HepG2 (cell line): ENCODE measurements at regions not wholly inside any gene's neighbourhood (a gene's known extent, or its start where the extent isn't known, plus 50 kb on each side); places are given as distances from the start of the nearest gene placed in this dataset.

ENCODE experiments used
- ATAC-seq: fragments of 200-7000 bp; cut with Tn5 transposase; 3 replicates; pipeline ENCODE4 v1.9.1; 2020; ENCODE audit warnings: mild to moderate bottlenecking, moderate library complexity
- BruUV-seq: library from RNA; stranded (reverse); fragments of 400-500 nt; replicated peaks from 2 replicates; lab custom pipeline; 2021; lab: Mats Ljungman, UMichigan
- CTCF ChIA-PET: fragments of 300-600 bp; formaldehyde crosslinking; extraction: SDS; loops from one replicate; lab custom pipeline; 2021; ENCODE audit warnings: low total read pairs, inconsistent platforms, low intra/inter-chr PET ratio; lab: Yijun Ruan, JAX
- POLR2A ChIA-PET: fragments of 350-600 bp; sonication (Branson Sonifier 250); formaldehyde crosslinking; loops from one replicate; lab custom pipeline; 2020; ENCODE audit warnings: antibody characterized with exemption, inconsistent platforms; lab: Yijun Ruan, JAX
- DNase-seq: peaks from one replicate; pipeline ENCODE4 v3.0.0-alpha.2; 2015; ENCODE audit warnings: low spot score
- FAIRE-seq: peaks from 3 replicates; lab custom pipeline; 2011; peaks lifted over from hg19 to GRCh38; lab: Jason Lieb, UNC
- H2AFZ ChIP-seq: one replicate; pipeline ENCODE4 v1.6.1; 2011; ENCODE audit warnings: low read length, inconsistent platforms
- H3K27ac ChIP-seq: fragments of 300-600 bp; 3 replicates; pipeline ENCODE4 v1.8.0; 2011; ENCODE audit warnings: mixed run types, mild to moderate bottlenecking, mixed read lengths, low read length, inconsistent platforms; ENCODE audit not compliant: insufficient read depth; ENCODE audit errors: extremely low read length
- H3K27me3 ChIP-seq, 2 experiments: fragments of 200-600 bp in 1 of 2; 2 replicates in 1 of 2; 3 replicates in 1 of 2; pipeline versions ENCODE4 v1.6.0 to v1.8.0; 2011; ENCODE audit warnings: low read length in 2 of 2, mild to moderate bottlenecking in 2 of 2, moderate library complexity in 2 of 2, inconsistent platforms in 1 of 2; ENCODE audit not compliant: insufficient read depth in 2 of 2, control insufficient read depth in 1 of 2
- H3K36me3 ChIP-seq, 2 experiments: fragments of 200-600 bp in 1 of 2; replicated peaks in 1 of 2; 2 replicates in 1 of 2; 3 replicates in 1 of 2; pipeline versions ENCODE4 v1.5.1 to v1.8.0; 2011; ENCODE audit warnings: low read length in 2 of 2, inconsistent platforms in 1 of 2; ENCODE audit not compliant: insufficient read depth in 2 of 2, control insufficient read depth in 1 of 2
- H3K4me1 ChIP-seq: 2 replicates; pipeline ENCODE4 v1.5.1; 2012; ENCODE audit warnings: low read length, inconsistent platforms; ENCODE audit not compliant: insufficient read depth
- H3K4me2 ChIP-seq: 2 replicates; pipeline ENCODE4 v1.6.0; 2011; ENCODE audit warnings: low read depth, low read length, inconsistent platforms
- H3K4me3 ChIP-seq, 3 experiments: fragments of 200-600 bp in 1 of 3; sonication (generic), shearing (Covaris generic) in 1 of 3; replicated peaks in 1 of 3; 2 replicates each; pipeline ENCODE4 v1.5.1; 2011 to 2016; ENCODE audit warnings: low read length in 3 of 3, inconsistent platforms in 2 of 3, low read depth in 2 of 3, mild to moderate bottlenecking in 2 of 3, control low read depth in 1 of 3, mixed read lengths in 1 of 3; ENCODE audit not compliant: insufficient read depth in 1 of 3
- H3K79me2 ChIP-seq: one replicate; pipeline ENCODE4 v1.6.1; 2011; ENCODE audit warnings: low read length, inconsistent platforms; ENCODE audit not compliant: insufficient read depth
- H3K9ac ChIP-seq: 2 replicates; pipeline ENCODE4 v1.6.0; 2011; ENCODE audit warnings: mild to moderate bottlenecking, low read depth, low read length, inconsistent platforms; ENCODE audit not compliant: insufficient read depth
- H3K9me3 ChIP-seq: 2 replicates; pipeline ENCODE4 v1.5.1; 2012; ENCODE audit warnings: mild to moderate bottlenecking, low read length
- H4K20me1 ChIP-seq: 2 replicates; pipeline ENCODE4 v1.6.0; 2011; ENCODE audit warnings: inconsistent platforms, mild to moderate bottlenecking, low read length, moderate library complexity; ENCODE audit not compliant: insufficient read depth
- ADNP ChIP-seq: sonication (generic); formaldehyde crosslinking; IDR thresholded peaks from 2 replicates; pipeline ENCODE4 v1.4.0; 2020; ENCODE audit warnings: missing genetic modification reagents
- NR2F1 ChIP-seq, 2 experiments: fragments of 450-650 bp in 1 of 2; formaldehyde crosslinking in 1 of 2; IDR thresholded peaks; 2 replicates each; pipeline versions ENCODE4 v1.5.0 to v1.6.1; 2016 to 2020; ENCODE audit warnings: mild to moderate bottlenecking in 1 of 2, missing compliant biosample characterization in 1 of 2, missing genetic modification reagents in 1 of 2, moderate library complexity in 1 of 2
- NR2F2 ChIP-seq: IDR thresholded peaks from 2 replicates; pipeline ENCODE4 v1.6.1; 2012; ENCODE audit warnings: low read depth, inconsistent platforms, borderline replicate concordance
- SMAD9 ChIP-seq: sonication (generic); formaldehyde crosslinking; IDR thresholded peaks from 2 replicates; pipeline ENCODE4 v1.5.1; 2020; ENCODE audit warnings: mild to moderate bottlenecking, missing genetic modification reagents
- SOX13 ChIP-seq, 3 experiments: fragments of 450-650 bp in 1 of 3; sonication (generic) in 1 of 3; formaldehyde crosslinking in 1 of 3; IDR thresholded peaks in 2 of 3; conservative IDR thresholded peaks in 1 of 3; 2 replicates each; pipeline versions ENCODE4 v1.5.0 to v1.6.1; 2016 to 2020; ENCODE audit warnings: antibody characterized with exemption in 1 of 3, mild to moderate bottlenecking in 1 of 3, missing compliant biosample characterization in 1 of 3, missing genetic modification reagents in 1 of 3, moderate library complexity in 1 of 3
- YY1 ChIP-seq: IDR thresholded peaks from 2 replicates; pipeline ENCODE4 v1.6.1; 2011; ENCODE audit warnings: low read length, low read depth, moderate library complexity, mild to moderate bottlenecking; ENCODE audit not compliant: insufficient read depth, insufficient replicate concordance
- ZKSCAN1 ChIP-seq: fragments of 150-350 bp; IDR thresholded peaks from 2 replicates; pipeline ENCODE4 v1.6.1; 2014; ENCODE audit warnings: low read length
- ZNF10 ChIP-seq: sonication (generic); formaldehyde crosslinking; IDR thresholded peaks from 2 replicates; pipeline ENCODE4 v1.4.0; 2020; ENCODE audit warnings: mild to moderate bottlenecking, low read depth, missing genetic modification reagents, borderline replicate concordance
- ZNF446 ChIP-seq: sonication (generic); formaldehyde crosslinking; IDR thresholded peaks from 2 replicates; pipeline ENCODE4 v1.5.0; 2020; ENCODE audit warnings: mild to moderate bottlenecking, missing genetic modification reagents
- ZNF569 ChIP-seq: sonication (generic); formaldehyde crosslinking; IDR thresholded peaks from 2 replicates; pipeline ENCODE4 v1.5.0; 2020; ENCODE audit warnings: mild to moderate bottlenecking, missing genetic modification reagents, moderate library complexity, borderline replicate concordance
- ZNF605 ChIP-seq: sonication (generic); formaldehyde crosslinking; IDR thresholded peaks from 2 replicates; pipeline ENCODE4 v1.8.0; 2022; ENCODE audit warnings: mild to moderate bottlenecking, missing genetic modification reagents
- ZNF761 ChIP-seq: sonication (generic); formaldehyde crosslinking; conservative IDR thresholded peaks from 2 replicates; pipeline ENCODE4 v1.4.0; 2020; ENCODE audit warnings: mild to moderate bottlenecking, missing genetic modification reagents
- WGBS: methylation state at CpG from one replicate; pipeline ENCODE4 v1.1.6; 2017; ENCODE audit warnings: low lambda C conversion rate; 5-methylcytosine and 5-hydroxymethylcytosine counted together
- in situ Hi-C: cut with HindIII; loops from 2 replicates; pipeline ENCODE4 v1.10.0; 2017; ENCODE audit warnings: low pct_unique_long_range_greater_than_20kb; ENCODE audit not compliant: extremely low pct_ligation_motif_present
- intact Hi-C: fragments of 100-400 bp; cut with micrococcal nuclease; formaldehyde crosslinking; loops from one replicate; pipeline ENCODE4 v1.10.0; 2022; ENCODE audit not compliant: unreplicated experiment
- TF ChIP-seq, protein P1 (sequence below): sonication (generic); formaldehyde crosslinking; IDR thresholded peaks from 2 replicates; pipeline ENCODE4 v1.5.0; 2020; ENCODE audit warnings: mild to moderate bottlenecking, missing genetic modification reagents, borderline replicate concordance
- TF ChIP-seq, protein P2 (sequence below): sonication (generic); formaldehyde crosslinking; IDR thresholded peaks from 2 replicates; pipeline ENCODE4 v1.4.0; 2020; ENCODE audit warnings: missing genetic modification reagents, borderline replicate concordance
- TF ChIP-seq, protein P3 (sequence below): sonication (generic); formaldehyde crosslinking; IDR thresholded peaks from 2 replicates; pipeline ENCODE4 v1.9.0; 2021; ENCODE audit warnings: missing genetic modification reagents, mild to moderate bottlenecking, borderline replicate concordance

DNA sequence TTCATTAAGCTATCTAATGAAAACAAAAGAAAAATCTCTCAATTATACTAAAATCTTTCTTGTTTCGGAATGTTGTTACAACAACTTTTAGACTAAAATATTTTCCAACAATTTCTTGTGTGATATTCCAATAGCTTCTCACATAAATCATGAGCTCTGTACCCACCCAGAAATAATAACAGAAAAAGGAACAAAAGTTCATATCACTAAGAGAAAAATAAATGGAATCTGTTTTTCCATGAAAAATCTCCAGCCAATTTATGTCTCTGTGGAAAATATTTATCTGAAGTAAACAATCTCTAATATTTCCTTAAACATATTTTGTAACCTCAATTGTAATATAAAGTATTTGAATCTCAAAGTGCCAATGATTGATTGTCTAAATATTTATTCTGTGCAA, 628.6 kb upstream of the ANKRD30A start:
- intact Hi-C loops (no loop called here), in situ Hi-C loops (no loop called here)
- H3K27me3 ChIP-seq, result no peaks in the 10 kb centered on the region; a peak in 1 of 5 replicates
- ChIA-PET CTCF (no interaction called here), POLR2A (no interaction called here)
- no peak overlapping the region for H2AFZ ChIP-seq
- no peaks in the 10 kb centered on the region for H3K9me3 ChIP-seq
- no peaks in the 10 kb centered on the region for H3K36me3 ChIP-seq
- no peak overlapping the region for H3K4me2 ChIP-seq
- no peak overlapping the region for H3K4me3 ChIP-seq
- BruUV-seq, result no TSS peak
- no peaks in the 10 kb centered on the region for H3K79me2 ChIP-seq
- DNase-seq (no peak), ATAC-seq (no peak), FAIRE-seq (no peak)
- H3K9ac ChIP-seq, result no peak overlapping the region
- WGBS, result 3% methylated on average over 1 of the region's 1 CpG
- no peaks in the 10 kb centered on the region for H4K20me1 ChIP-seq
- H3K4me1 ChIP-seq, result no peaks in the 10 kb centered on the region
- no peak overlapping the region for H3K27ac ChIP-seq
- no peak for TF ChIP-seq ZKSCAN1
- no peak for TF ChIP-seq YY1
- TF ChIP-seq, protein P1, sequence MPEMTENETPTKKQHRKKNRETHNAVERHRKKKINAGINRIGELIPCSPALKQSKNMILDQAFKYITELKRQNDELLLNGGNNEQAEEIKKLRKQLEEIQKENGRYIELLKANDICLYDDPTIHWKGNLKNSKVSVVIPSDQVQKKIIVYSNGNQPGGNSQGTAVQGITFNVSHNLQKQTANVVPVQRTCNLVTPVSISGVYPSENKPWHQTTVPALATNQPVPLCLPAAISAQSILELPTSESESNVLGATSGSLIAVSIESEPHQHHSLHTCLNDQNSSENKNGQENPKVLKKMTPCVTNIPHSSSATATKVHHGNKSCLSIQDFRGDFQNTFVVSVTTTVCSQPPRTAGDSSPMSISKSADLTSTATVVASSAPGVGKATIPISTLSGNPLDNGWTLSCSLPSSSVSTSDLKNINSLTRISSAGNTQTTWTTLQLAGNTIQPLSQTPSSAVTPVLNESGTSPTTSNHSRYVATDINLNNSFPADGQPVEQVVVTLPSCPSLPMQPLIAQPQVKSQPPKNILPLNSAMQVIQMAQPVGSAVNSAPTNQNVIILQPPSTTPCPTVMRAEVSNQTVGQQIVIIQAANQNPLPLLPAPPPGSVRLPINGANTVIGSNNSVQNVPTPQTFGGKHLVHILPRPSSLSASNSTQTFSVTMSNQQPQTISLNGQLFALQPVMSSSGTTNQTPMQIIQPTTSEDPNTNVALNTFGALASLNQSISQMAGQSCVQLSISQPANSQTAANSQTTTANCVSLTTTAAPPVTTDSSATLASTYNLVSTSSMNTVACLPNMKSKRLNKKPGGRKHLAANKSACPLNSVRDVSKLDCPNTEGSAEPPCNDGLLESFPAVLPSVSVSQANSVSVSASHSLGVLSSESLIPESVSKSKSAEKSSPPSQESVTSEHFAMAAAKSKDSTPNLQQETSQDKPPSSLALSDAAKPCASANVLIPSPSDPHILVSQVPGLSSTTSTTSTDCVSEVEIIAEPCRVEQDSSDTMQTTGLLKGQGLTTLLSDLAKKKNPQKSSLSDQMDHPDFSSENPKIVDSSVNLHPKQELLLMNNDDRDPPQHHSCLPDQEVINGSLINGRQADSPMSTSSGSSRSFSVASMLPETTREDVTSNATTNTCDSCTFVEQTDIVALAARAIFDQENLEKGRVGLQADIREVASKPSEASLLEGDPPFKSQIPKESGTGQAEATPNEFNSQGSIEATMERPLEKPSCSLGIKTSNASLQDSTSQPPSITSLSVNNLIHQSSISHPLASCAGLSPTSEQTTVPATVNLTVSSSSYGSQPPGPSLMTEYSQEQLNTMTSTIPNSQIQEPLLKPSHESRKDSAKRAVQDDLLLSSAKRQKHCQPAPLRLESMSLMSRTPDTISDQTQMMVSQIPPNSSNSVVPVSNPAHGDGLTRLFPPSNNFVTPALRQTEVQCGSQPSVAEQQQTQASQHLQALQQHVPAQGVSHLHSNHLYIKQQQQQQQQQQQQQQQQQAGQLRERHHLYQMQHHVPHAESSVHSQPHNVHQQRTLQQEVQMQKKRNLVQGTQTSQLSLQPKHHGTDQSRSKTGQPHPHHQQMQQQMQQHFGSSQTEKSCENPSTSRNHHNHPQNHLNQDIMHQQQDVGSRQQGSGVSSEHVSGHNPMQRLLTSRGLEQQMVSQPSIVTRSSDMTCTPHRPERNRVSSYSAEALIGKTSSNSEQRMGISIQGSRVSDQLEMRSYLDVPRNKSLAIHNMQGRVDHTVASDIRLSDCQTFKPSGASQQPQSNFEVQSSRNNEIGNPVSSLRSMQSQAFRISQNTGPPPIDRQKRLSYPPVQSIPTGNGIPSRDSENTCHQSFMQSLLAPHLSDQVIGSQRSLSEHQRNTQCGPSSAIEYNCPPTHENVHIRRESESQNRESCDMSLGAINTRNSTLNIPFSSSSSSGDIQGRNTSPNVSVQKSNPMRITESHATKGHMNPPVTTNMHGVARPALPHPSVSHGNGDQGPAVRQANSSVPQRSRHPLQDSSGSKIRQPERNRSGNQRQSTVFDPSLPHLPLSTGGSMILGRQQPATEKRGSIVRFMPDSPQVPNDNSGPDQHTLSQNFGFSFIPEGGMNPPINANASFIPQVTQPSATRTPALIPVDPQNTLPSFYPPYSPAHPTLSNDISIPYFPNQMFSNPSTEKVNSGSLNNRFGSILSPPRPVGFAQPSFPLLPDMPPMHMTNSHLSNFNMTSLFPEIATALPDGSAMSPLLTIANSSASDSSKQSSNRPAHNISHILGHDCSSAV, result no peak
- TF ChIP-seq SOX13 (IDR thresholded peaks at IDR 0.05), result no peak
- no peak for TF ChIP-seq SOX13 (CRISPR knock-in tag; conservative IDR thresholded peaks at IDR 0.05 in 1 of 2, IDR thresholded peaks at IDR 0.05 in 1 of 2)
- TF ChIP-seq ADNP, result no peak
- TF ChIP-seq SMAD9 (CRISPR knock-in tag), result no peak
- TF ChIP-seq, protein P2, sequence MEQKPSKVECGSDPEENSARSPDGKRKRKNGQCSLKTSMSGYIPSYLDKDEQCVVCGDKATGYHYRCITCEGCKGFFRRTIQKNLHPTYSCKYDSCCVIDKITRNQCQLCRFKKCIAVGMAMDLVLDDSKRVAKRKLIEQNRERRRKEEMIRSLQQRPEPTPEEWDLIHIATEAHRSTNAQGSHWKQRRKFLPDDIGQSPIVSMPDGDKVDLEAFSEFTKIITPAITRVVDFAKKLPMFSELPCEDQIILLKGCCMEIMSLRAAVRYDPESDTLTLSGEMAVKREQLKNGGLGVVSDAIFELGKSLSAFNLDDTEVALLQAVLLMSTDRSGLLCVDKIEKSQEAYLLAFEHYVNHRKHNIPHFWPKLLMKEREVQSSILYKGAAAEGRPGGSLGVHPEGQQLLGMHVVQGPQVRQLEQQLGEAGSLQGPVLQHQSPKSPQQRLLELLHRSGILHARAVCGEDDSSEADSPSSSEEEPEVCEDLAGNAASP, result no peak
- no peak for TF ChIP-seq ZNF761 (CRISPR knock-in tag)
- TF ChIP-seq, protein P3, sequence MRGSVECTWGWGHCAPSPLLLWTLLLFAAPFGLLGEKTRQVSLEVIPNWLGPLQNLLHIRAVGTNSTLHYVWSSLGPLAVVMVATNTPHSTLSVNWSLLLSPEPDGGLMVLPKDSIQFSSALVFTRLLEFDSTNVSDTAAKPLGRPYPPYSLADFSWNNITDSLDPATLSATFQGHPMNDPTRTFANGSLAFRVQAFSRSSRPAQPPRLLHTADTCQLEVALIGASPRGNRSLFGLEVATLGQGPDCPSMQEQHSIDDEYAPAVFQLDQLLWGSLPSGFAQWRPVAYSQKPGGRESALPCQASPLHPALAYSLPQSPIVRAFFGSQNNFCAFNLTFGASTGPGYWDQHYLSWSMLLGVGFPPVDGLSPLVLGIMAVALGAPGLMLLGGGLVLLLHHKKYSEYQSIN (CRISPR knock-in tag), result no peak
- TF ChIP-seq ZNF10 (CRISPR knock-in tag), result no peak
- TF ChIP-seq ZNF446, result no peak
- TF ChIP-seq ZNF569 (CRISPR knock-in tag), result no peak
- no peak for TF ChIP-seq ZNF605 (CRISPR knock-in tag)
- no peak for TF ChIP-seq NR2F1 (CRISPR knock-in tag; IDR thresholded peaks at IDR 0.05)
- TF ChIP-seq NR2F2, result no peak
